Left ventricle myocardium inferior (tissue), 1 donor: ENCODE measurements at regions not wholly inside any gene's neighbourhood (a gene's known extent, or its start where the extent isn't known, plus 50 kb on each side); places are given as distances from the start of the nearest gene placed in this dataset.
A peak's percentile ranks its signal among the peaks of the same experiment; 100 is the strongest.

Experiments
- DNase-seq: peaks from one replicate; pipeline ENCODE4 v3.0.0-alpha.2; 2020
- H3K27ac ChIP-seq: fragments of 200-600 bp; replicated peaks from 2 replicates; pipeline ENCODE4 v1.8.0; 2021
- H3K27me3 ChIP-seq: fragments of 200-600 bp; 2 replicates; pipeline ENCODE4 v1.8.0; 2021; ENCODE audit warnings: low read depth
- H3K36me3 ChIP-seq: fragments of 200-600 bp; 2 replicates; pipeline ENCODE4 v1.8.0; 2021
- H3K4me1 ChIP-seq: fragments of 200-600 bp; 2 replicates; pipeline ENCODE4 v1.8.0; 2021
- H3K4me3 ChIP-seq: fragments of 200-600 bp; 2 replicates; pipeline ENCODE4 v1.8.0; 2021; ENCODE audit warnings: mild to moderate bottlenecking, moderate library complexity
- H3K9me3 ChIP-seq: fragments of 200-600 bp; replicated peaks from 2 replicates; pipeline ENCODE4 v1.8.0; 2021
- intact Hi-C: fragments of 100-400 bp; cut with micrococcal nuclease; formaldehyde crosslinking; loops from one replicate; pipeline ENCODE4 v1.11.0; 2022
- TF ChIP-seq, protein P1 (sequence below): fragments of 200-600 bp; IDR thresholded peaks from 2 replicates; pipeline ENCODE4 v1.8.0; 2021; ENCODE audit warnings: antibody characterized with exemption, mild to moderate bottlenecking, borderline replicate concordance
- donor health status: DM: no; HTN: yes; CAD: no; lungs with severe emphysema.

DNA sequence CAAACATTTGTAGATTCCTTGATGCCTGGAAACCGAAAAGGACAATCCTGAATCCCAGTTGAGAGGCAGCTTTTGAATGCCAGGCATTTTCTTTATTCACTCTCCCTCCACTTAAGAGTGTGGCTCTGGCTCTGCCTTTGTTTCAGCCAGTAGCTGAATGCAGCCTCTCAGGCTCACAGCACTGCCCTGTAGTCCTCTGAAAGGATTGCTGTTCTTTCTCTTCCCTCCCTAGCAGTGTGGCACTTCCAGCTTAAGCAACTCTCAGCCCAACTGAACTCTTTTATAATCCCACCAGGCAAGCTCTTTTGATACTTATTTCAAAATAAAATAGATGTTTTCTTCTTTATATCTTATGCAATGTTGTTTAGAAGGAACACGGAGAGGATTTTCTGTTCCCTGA, 415.6 kb downstream of the GJA1 start:
- Histone ChIP-seq H3K36me3 (no peaks in the 10 kb centered on the region), H3K9me3 (no peaks in the 10 kb centered on the region), H3K4me1 (peaks cover 42% of the 10 kb centered on the region), H3K27ac (peak overlapping the region; percentile 58), H3K27me3 (no peaks in the 10 kb centered on the region), H3K4me3 (no peak overlapping the region)
- TF ChIP-seq, protein P1, sequence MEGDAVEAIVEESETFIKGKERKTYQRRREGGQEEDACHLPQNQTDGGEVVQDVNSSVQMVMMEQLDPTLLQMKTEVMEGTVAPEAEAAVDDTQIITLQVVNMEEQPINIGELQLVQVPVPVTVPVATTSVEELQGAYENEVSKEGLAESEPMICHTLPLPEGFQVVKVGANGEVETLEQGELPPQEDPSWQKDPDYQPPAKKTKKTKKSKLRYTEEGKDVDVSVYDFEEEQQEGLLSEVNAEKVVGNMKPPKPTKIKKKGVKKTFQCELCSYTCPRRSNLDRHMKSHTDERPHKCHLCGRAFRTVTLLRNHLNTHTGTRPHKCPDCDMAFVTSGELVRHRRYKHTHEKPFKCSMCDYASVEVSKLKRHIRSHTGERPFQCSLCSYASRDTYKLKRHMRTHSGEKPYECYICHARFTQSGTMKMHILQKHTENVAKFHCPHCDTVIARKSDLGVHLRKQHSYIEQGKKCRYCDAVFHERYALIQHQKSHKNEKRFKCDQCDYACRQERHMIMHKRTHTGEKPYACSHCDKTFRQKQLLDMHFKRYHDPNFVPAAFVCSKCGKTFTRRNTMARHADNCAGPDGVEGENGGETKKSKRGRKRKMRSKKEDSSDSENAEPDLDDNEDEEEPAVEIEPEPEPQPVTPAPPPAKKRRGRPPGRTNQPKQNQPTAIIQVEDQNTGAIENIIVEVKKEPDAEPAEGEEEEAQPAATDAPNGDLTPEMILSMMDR = no peak
- no peak for DNase-seq
- intact Hi-C loops = no loop called here

DNA sequence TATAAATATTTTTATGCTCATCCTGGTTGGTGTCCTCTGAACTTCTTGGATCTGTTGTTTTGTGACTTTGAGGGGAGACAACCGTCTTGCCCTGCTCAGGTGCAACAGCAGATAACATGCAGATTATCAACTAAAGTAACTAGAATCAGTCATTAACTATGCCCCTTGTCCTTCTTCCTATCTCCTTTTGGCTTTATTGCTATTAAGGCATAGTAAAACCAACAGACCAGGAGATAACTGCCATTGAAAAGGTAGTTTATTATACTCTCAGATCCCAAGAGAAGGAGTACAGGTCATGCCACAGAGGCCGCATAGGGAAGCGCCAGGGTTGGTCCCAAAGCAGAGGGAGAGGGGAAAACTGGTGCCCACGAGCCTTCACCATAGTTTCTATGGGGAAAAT, 418.2 kb downstream of the GJA1 start:
- DNase-seq = no peak
- intact Hi-C loops = no loop called here

DNA sequence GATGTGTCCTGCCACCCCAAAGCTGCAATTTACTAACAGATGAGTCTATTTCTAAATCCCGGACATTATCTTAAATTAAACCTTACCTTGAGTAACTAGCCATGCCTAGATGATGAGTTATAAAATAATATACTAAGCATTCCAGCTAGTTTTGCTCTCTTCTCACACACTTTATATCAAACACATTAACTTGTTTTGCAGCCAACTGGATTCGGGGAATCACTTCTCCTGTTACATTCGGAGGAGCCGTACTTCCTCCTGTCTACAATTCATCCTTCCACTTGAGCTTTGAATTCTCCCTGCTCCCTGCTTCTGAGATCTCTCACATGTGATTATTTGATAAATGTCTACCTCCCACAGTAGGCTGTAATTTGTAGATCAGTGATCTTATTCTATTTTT, 420.1 kb downstream of the GJA1 start:
- no peak overlapping the region for H3K4me3 ChIP-seq
- H3K27ac ChIP-seq = no peak overlapping the region
- TF ChIP-seq, protein P1 = no peak
- H3K4me1 ChIP-seq = peaks cover 6% of the 10 kb centered on the region
- intact Hi-C loops = no loop called here
- no peaks in the 10 kb centered on the region for H3K9me3 ChIP-seq
- H3K36me3 ChIP-seq = no peaks in the 10 kb centered on the region
- DNase-seq = no peak
- H3K27me3 ChIP-seq = no peaks in the 10 kb centered on the region

More for the DNA sequence above, 418.2 kb downstream of the GJA1 start:
- Histone ChIP-seq H3K9me3 (no peaks in the 10 kb centered on the region), H3K4me3 (no peak overlapping the region), H3K36me3 (no peaks in the 10 kb centered on the region), H3K4me1 (peaks cover 23% of the 10 kb centered on the region), H3K27me3 (no peaks in the 10 kb centered on the region), H3K27ac (no peak overlapping the region)
- TF ChIP-seq, protein P1 = no peak

DNA sequence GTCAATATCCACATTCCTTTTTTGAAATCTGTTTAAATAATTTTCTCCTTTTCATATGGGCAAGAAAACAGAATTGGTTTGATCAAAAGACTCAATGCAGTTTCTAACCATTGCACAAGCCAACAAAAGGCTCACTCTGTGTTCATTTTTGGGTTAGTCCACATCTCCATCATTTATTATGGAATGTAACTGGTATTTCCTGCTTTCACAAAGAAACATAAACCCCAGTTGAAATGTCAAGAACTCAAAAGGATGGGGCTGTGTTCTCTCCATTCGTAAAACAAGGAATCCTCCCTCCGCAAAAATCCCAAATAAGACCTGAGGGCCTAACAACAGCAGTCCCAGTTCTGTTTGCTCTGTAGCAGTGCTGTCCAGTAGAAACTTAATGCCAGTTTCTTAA, 420.9 kb downstream of the GJA1 start:
- intact Hi-C loops = no loop called here
- TF ChIP-seq, protein P1 = no peak

DNA sequence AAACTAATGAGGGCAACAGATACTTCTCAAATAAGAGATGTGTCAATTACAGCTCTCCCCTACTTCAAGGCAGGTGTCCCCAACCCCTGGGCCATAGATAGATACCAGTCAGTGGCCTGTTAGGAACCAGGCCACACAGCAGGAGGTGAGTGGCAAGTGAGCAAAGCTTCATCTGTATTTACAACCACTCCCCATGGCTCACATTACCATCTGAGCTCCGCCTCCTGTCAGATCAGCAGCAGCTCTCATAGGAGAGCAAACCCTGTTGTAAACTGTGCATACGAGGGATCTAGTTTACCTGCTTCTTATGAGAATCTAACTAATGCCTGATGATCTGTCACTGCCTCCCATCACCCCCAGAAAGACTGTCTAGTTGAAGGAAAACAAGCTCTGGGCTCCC, 422.1 kb downstream of the GJA1 start:
- TF ChIP-seq, protein P1 = no peak

More for the DNA sequence above, 420.9 kb downstream of the GJA1 start:
- DNase-seq = no peak
- Histone ChIP-seq H3K9me3 (peaks cover under 1% of the 10 kb centered on the region), H3K4me3 (no peak overlapping the region), H3K36me3 (no peaks in the 10 kb centered on the region), H3K4me1 (no peaks in the 10 kb centered on the region), H3K27me3 (no peaks in the 10 kb centered on the region), H3K27ac (no peak overlapping the region)

DNA sequence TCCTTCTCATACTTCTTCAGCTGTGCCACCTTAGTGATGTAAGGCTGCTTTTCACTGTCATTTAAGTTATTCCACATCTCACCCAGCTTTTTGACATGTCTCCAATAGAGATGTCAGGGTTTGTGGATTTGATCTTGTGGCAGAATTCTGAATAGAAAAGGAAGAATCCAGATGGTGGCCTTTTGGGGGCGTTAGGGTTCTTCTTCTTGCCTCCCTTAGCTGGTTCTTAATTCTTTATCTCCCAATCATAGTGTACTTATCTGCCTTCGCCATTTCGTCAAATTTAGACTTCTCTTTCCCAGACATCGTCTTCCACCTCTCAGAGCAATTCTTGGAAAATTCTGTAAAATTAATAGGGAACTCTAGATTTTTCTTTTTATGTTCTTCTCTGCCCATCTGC, 422.9 kb downstream of the GJA1 start:
- intact Hi-C loops = no loop called here
- no peak for DNase-seq
- H3K9me3 ChIP-seq = peaks cover 5% of the 10 kb centered on the region
- H3K27ac ChIP-seq = no peak overlapping the region
- H3K36me3 ChIP-seq = no peaks in the 10 kb centered on the region
- H3K4me1 ChIP-seq = no peaks in the 10 kb centered on the region
- TF ChIP-seq, protein P1 = no peak
- no peak overlapping the region for H3K4me3 ChIP-seq
- no peaks in the 10 kb centered on the region for H3K27me3 ChIP-seq

More for the DNA sequence above, 422.1 kb downstream of the GJA1 start:
- H3K27ac ChIP-seq = no peak overlapping the region
- peaks cover 5% of the 10 kb centered on the region for H3K9me3 ChIP-seq
- H3K4me3 ChIP-seq = no peak overlapping the region
- no peak for DNase-seq
- no peaks in the 10 kb centered on the region for H3K27me3 ChIP-seq
- H3K4me1 ChIP-seq = no peaks in the 10 kb centered on the region
- intact Hi-C loops = no loop called here
- no peaks in the 10 kb centered on the region for H3K36me3 ChIP-seq
